ENCODE measurements at regions not wholly inside any gene's neighbourhood (a gene's known extent, or its start where the extent isn't known, plus 50 kb on each side); places are given as distances from the start of the nearest gene placed in this dataset.
"Not testable (repeated sequence)": the region's sequence is repeated elsewhere in the genome, so short reads cannot be mapped to it uniquely, and the experiment has no call there.

DNA sequence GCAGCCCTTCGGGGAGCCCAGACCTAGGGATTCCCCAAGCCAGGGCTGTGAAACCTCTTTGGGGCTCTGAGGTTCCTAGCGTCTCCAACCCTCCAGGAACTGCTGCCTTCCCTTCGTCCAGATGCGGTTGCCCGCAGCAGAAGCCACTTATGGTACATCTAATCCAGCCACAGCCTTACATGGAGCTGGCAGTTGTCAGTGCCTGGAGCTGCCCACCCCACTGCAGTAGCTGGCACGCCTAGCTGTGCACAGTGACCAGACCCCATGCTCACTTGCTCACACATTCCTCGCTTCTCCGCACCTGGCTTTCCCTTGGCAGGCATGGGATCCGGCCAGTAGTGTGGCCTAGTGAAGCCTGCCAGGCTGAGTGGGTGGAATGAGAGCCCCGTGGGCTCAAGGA lies 547.6 kb downstream of the TBC1D32 start:
- DNase-seq, result no peak

DNA sequence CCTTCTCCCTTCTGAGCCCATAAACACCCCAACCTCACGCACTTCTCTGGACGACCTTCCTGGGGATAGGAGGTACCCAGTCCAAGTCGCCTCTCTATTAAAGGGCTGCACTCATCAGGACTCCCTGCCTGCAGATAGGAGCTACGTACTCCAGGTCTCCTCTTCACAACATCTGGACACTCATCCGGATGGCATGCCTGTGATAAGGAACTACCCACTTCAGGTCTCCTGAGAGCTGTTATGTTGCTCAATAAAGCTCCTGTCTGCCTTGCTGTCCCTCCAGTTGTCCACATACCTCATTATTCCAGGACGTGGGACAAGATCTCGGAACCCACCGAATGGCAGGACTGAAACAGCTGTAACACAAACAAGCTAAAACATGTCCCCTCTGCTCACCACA lies 548.0 kb downstream of the TBC1D32 start:
- DNase-seq, result no peak

DNA sequence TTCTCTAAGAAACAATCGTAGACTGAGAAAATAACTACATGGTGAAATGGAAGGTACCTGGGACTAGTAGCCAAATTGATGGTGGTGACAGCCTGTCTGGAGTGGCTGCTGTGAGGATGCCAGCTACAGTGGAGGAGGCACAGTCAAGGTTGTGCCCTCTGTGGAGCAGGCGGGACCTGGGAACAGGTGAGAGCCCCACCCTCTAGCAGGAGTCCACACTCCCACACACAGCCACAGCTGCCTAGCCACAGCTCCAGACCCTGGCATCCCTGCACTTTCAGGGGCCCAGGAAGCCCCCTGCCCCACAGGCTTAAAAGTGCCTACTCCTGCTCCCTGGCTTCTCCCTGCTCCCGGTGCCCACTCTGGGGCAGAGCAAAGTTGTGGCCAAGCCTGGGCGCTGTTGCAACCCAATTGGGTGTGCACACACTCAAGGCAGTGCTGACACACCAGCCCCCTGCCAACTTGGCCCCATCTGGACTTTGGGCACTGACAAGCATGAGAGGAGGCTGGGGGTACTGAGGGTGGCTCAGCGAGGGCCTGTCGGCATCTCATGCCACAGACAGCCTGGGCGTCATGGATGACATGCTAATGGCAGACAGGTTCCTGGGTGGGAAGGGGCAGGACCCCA lies 548.7 kb downstream of the TBC1D32 start:
- no peak for DNase-seq

DNA sequence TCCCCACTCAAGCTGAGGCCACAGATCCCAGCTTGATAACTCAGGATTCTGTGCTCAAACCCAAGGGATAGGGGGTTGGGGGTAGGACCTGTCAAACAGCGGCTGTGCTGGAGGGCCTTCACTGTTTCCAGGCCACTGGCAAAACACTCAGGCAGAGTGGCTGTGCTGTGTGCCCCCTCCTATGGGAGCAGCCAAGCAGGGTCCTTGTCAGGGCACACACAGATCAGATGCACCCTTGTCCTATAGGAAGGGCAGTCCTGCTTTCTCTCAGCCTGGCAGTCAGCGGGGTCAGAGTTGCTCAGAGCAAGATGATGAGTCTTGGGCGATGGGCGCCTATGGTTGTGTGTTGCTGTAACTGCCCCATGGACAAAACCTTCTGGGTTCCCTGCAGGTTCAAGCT lies 554.8 kb downstream of the TBC1D32 start:
- DNase-seq, result no peak

DNA sequence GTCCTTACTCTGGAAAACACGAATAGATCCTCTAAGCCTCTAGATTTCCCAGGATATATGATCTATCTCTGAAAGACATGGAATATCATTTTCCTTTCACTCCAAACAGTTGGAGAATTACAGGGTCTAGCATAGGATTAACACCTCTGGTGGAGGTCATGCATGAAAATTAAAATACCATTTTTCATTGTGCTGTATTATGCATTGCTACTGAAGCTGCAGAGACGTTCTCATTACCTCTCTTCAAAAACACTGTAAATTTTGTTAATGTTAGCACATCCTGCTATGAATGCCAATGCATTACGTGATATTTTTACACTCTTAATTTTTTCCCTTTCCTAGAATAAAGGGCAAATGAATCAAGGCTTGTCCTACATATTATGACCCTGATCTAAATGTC lies 558.6 kb downstream of the TBC1D32 start:
- no peak for DNase-seq

DNA sequence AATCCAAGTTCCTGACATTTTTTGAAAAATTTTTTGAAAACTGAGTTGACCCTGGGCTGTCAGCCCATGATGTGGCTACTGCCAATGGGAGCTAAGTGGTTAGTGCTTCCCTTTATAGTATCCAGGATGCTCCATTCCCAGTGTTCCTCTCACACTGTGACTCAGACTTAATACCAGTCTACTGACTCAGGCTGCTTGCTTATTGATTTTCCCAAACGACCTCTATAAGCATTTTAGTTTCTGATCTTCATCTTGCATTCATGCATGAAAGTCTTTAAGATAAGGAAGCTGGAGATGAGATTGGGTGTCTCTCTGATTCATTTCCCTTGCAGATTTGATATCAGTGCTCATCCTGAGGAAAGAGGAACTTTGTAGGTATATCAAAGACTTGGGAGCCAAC lies 560.0 kb downstream of the TBC1D32 start:
- DNase-seq, result no peak

DNA sequence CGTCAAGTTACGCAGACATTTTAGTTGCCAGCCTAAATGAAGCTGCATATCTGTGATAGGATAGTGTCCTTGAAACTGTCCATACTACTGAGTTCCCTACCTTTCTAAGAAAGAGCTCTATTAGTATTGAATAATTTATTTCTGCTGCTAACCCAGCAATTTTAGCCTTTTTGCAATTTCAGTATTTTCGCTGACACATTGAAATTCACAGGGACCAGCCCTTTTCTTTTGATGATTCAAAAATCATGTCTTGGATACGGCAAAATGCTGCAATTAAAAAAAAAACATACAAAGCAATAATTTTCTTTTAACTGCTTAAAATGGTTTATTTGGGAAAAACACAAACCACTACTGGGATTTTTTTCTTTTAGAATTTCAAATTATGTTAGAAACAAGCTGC lies 563.3 kb downstream of the TBC1D32 start:
- no peak for DNase-seq

DNA sequence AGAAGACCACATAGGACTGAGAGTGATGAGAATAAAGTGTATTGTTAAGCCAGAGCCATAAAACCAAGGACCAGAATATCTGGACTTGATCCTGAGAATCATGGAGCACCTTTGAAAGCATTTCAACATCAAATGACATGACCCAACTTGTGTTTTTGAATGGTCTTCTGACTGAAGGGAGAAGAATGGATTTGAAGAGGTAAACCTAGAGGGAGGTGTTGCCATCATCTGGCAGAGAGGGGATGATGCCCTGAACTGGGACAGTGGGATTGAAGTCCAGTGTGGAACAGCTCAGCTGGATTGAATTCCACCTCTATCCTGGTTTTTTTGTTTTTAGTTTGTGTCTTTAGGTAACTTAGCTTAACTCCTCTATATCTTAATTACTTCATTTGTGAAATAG lies 570.0 kb downstream of the TBC1D32 start:
- no peak for DNase-seq

DNA sequence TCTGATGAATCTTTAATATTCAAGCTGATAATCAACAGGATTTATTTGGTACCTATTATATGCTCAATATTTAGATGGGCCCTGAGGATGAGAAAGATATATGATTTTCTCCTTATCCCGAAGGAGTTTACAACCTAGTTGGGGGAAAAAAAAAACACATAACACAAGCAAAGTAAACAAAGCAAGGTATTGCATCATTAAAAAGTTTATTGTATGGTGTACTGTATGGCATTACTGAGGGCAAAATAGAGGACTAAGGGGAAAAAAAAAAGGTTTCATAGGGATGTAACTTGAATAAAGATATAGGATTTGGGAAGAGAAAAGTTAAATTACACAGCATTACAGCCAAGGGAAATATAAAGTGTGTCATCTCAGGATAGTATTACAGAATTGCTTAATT lies 574.7 kb downstream of the TBC1D32 start:
- DNase-seq, result no peak

DNA sequence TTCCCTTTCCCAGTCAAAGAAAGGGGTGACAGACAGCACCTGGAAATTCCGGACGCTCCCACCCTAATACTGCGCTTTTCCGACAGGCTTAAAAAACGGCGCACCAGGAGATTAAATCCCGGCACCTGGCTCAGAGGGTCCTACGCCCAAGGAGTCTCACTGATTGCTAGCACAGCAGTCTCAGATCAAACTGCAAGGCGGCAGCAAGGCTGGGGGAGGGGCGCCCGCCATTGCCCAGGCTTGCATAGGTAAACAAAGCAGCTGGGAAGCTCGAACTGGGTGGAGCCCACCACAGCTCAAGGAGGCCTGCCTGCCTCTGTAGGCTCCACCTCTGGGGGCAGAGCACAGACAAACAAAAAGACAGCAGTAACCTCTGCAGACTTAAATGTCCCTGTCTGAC lies 585.7 kb downstream of the TBC1D32 start:
- DNase-seq, result not testable (repeated sequence)

DNA sequence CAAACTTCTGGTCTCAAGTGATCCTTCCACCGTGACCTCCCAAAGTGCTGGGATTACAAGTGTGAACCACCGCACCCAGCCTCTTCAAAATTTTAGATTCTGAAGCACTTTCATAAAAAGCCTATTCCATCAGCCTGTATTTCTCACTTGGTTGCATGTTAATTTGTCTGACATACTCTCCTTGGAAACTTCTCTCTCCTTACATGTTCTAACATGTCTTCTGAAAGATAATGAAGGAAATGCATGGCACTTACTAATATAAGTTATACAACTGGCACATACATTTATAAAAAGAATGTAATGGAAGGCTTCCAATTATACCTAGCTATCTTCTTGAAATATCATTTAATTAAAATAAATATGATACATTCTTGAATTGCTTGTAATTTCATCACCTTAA lies 597.5 kb downstream of the TBC1D32 start:
- no peak for DNase-seq

DNA sequence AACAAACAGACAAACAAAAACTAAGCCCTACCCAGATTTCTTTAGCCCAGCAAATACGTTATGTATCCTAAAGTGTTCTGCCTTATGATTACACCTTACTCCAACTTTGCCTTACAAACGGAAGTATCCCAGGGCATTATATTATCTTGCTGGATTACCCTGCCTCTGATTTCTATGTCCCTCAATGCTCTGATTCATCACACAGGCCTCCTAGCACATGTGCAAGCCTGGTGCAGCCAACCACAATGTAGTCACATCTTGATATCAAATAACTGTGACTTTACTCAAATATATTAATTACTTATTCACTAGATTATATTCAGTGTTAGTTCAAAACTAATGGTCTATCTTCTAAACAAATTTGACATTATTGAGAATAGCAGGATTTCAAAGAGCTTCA lies 598.6 kb downstream of the TBC1D32 start:
- DNase-seq, result no peak

DNA sequence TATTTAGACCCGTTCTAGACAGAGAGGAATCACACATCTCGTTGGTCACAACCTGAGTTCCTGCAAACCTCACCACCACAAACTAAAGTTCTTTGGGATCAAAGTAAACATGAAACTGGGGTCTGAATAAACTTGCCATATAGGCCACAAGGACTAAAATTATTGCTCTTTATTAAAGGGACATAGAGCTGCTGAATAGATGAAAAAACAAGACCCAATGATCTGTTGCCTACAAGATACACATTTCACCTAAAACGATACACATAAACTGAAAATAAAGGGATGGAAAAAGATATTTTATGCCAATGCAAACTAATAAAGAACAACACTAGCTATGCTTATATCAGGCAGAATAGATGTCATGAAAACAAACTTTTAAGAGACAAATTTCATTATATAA lies 623.0 kb downstream of the TBC1D32 start:
- no peak for DNase-seq

DNA sequence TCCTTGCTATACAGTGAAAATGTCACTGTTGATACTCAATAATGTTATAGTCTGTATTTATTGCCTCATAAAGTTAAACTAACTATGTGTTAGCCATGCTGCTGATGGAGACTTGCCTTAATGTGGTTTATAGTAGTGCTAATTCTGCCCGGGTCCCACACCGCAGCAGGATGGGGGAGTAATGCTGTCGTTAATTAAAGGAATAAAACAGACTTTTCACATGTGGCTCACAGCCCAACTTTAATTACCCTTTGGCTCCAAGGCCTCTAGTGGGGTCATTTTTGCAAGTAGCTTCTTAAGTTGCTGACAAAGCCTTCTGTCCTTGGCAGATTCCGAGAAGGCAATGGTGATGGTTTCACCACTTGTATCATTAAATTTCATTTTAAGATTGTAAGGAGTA lies 634.3 kb downstream of the TBC1D32 start:
- no peak for DNase-seq

DNA sequence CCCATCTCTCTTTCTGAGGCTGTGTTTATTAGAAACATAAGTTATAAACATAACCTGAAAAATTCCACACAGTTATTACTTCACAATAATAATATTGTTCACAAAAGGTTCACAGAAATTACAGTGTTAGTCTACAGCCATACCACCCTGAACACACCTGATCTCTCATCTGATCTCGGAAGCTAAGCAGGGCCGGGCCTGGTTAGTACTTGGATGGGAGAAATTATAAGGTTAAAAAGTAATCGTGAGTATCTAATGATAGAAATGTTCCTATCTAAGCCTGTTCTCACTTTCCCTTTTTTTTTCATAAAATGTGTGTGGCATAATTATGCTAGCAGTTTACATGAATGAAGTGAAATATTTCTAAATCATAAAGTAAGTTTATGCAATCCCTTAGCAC lies 647.8 kb downstream of the TBC1D32 start:
- no peak for DNase-seq

DNA sequence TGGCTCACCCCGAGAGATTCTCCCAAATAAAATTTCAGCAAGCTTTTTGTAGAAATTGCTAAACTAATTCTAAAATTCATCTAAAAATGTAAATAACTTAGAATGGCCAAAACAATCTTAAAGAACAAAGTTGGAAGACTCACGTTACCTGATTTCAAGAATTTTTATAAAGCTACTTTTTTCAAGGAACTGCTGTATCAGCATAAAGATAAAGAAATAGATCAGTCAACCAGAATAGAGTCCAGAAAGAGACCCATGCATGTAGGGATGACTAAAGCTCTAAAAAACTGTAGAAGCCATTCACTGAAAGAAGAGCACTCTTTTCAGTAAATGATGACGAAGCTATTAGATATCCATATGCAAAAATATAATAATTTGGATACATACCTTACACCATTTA lies 652.1 kb downstream of the TBC1D32 start:
- DNase-seq, result no peak

DNA sequence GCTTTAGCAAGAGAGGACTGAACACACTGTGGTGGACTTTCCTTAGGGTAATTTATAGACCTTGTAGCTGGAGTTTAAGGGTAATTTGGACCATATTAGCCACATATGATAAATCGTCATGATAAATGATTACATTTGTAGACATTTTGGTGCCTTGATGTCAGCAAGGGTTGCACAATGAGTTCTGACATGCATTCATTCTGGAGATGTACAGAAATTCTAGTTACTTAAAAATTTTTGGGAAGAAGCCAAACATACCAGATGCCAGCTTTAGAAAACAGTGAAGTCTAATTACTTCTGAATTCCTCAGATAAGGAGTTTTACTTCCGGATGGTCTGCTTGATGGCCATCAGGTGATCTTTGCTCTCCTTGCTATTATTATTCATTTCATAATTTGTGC lies 653.1 kb downstream of the TBC1D32 start:
- DNase-seq, result no peak

DNA sequence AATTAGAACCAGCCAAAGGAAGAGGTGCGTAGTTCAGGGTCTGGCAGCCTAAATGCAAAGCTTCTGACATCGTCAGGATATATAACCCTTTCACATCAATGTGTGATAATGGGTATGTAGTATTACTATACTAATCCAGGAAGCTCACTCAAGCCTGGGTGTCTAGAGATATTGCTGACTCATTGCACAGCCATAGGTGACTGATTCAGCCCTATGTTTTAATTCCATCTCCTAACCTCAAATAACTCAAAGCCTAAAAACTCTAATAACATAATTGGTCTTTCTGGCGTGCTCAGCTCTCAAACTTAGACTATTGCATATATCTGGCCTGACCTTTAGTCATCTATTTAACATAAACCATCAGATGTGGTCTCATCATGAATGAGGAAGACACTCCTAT lies 658.4 kb downstream of the TBC1D32 start:
- DNase-seq, result no peak

DNA sequence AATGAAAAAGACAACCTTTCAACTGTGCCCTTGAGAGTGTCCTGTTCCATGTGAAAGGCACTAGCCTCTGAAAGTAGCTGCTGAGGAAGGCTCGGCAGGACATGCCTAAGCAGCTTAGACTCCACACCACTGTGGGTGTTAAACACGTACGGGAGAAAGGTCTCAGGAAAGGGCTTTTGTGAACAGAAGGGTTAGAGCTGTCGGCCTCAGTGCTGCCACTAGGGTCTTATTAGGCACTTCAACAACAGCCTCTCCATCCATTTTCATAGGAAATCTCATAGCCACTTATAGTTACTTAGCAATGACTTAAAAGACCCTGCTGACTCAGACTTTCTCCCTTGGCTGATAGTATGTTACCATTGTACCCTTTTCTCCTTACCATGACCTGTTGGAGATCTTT lies 662.8 kb downstream of the TBC1D32 start:
- DNase-seq, result no peak

DNA sequence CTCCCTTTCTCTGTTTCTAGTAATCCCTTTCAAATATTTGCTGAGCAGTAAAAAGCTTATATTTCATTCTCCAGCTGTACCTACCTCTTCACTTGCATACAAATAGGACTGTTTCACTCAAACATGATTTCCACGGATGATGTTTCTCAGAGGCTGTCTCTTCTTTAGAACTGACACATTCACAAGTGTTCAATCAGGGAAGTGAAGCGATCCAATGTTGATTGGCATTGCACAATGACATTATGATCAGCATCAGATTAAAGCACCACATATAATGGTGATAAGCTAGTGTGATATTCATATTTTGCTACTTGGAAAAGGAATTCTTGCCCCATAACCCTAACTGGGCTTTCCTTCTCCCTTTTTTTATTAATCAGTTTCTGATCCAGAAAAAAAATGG lies 681.8 kb downstream of the TBC1D32 start:
- DNase-seq, result no peak

DNA sequence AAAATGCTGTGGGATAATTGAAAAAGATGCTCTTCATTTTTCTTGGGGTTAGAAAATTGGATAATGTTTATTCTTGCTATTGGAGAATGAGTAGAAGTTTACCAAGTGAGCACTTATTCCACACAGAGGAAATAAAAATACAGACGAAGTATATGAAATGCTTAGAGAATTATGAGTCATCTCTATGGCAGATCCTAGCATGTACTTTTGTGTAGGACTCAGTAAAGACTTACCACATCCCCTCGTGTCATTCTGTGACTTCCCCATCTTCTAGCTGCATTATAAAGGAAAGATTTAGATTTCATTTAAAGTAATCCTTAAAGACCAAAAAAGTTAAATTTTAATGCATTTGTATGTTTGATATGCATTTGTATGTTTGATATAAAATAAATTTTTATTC lies 685.6 kb downstream of the TBC1D32 start:
- no peak for DNase-seq

DNA sequence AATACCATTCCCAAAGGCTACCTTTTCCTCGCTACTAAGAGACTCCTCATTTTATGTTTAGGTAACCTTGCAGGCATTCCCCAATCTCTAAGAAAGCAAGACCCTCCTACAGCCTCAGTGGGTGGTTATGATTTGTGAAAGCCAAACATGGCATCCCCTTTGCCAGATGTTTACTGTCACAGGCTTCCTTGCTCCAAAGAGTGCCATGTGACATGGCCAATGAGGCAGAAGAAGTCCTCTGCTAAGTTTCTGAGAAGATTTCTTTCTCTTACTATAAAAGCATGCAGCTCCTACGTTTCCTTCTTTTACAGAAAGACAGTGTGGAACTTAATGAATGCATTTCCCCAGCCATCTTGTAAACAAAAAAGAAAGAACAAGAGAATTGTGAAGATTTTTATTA lies 688.2 kb downstream of the TBC1D32 start:
- DNase-seq, result no peak

DNA sequence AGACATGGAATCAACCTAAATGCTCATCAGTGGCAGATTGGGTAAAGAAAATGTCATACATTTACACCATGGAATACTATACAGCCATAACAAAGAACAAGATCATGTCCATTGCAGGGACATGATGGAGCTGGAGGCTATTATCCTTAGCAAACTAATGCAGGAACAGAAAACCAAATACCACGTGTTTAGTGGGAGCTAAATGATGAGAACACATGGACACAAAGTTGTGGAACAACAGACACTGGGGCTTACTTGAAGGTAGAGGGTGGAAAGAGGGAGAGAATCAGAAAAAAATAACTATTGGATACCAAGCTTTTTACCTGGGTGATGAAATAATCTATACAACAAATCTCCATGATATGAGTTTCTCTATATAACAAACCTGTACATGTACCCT lies 701.3 kb downstream of the TBC1D32 start:
- DNase-seq, result no peak

DNA sequence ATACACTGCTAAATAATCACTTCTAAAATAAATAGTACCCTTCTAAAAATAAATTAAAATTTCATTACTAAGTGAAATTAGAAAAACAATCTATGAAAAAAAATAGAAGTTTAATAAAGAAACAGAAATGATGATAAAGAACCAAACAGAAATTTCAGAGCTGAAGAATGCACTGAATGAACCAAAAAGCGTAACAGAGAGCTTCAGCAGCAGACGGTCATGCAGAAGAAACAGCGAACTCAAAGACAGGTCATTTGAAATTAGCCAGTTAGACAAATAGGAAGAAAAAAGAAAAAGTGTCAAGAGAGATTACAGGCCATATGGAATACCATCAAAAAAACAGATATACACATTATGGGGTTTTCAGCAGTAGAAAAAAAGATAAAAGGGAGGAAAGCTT lies 706.7 kb downstream of the TBC1D32 start:
- DNase-seq, result no peak

DNA sequence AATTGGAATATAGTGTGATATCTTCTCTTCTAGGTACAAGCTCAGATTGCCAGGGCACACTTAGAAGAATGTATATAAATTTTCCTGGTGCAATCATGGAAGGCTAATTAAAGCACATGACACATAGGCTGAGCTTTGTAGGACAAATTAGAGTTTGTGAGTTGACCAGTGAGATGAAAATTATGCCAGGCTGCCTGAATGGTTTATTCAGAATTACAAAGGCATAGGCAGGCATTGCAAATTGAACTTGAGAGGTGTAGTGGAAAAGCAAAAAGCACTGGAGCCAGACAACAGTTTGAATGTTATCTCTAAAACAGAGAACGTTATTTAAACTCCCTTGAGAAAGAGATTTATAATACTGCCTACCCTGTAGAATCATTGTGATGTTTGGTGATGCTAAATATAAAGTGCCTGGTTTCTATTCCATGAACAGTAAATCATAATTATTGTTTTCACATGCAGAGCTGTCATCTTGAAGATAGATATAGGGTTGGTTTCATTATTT lies 712.1 kb downstream of the TBC1D32 start:
- DNase-seq, result no peak

DNA sequence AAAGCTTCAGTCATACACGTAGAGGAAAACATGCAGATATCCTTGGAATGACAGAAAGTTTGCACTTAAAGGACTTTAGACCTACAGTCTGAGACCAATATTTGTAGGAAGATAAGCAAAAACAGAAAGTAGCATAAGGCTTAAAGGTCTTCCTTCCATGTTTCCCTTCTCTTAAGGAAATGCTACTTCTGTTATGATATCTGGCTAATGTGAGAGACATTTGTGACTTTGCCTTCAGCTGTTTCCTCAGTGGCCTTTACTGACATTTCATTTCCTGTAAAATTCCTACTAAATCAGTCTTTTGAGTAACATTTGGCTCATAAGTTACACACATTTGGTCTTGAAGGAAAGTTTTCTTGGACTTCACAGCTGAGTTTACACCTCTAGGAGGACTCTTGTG lies 713.4 kb downstream of the TBC1D32 start:
- DNase-seq, result no peak

All from GF-D8 (cell line).